Stimulated activated naive CD8-positive, alpha-beta T cell treated with anti-CD3 and anti-CD28 coated beads, Interleukin-15, amount 100 ng/mL, for 72 hours (primary cell): ENCODE measurements at regions not wholly inside any gene's neighbourhood (a gene's known extent, or its start where the extent isn't known, plus 50 kb on each side); places are given as distances from the start of the nearest gene placed in this dataset.
"Not testable (repeated sequence)": the region's sequence is repeated elsewhere in the genome, so short reads cannot be mapped to it uniquely, and the experiment has no call there.

ENCODE experiments used
- ATAC-seq: fragments of 150-1000 bp; cut with Tn5 transposase; 2 replicates; pipeline ENCODE4 v1.10.0; 2021; ENCODE audit warnings: mild to moderate bottlenecking, moderate library complexity
- DNase-seq, 2 donors: peaks; one replicate each; pipeline ENCODE4 v3.0.0; 2021 to 2022
- H3K27ac Mint-ChIP-seq, 2 donors: one replicate each; pipeline ENCODE4 v1.8.0; 2022; ENCODE audit warnings: mild to moderate bottlenecking in 2 of 2, mixed read lengths in 2 of 2, moderate library complexity in 2 of 2
- H3K27me3 Mint-ChIP-seq: one replicate; pipeline ENCODE4 v1.8.0; 2022; ENCODE audit warnings: mixed read lengths
- H3K4me1 Mint-ChIP-seq: one replicate; pipeline ENCODE4 v1.8.0; 2022; ENCODE audit warnings: mild to moderate bottlenecking, mixed read lengths
- H3K4me3 Mint-ChIP-seq, 2 donors: one replicate each; pipeline ENCODE4 v1.8.0; 2022; ENCODE audit warnings: mild to moderate bottlenecking in 2 of 2, mixed read lengths in 2 of 2, moderate library complexity in 1 of 2
- H3K9me3 Mint-ChIP-seq, 2 donors: one replicate each; pipeline ENCODE4 v1.8.0; 2022; ENCODE audit warnings: mixed read lengths in 2 of 2

GRCh38 chr14:86193756-86194155 is 663.8 kb downstream of the FLRT2 start:
- ATAC-seq, result no peak
- no peaks in the 10 kb centered on the region for H3K27me3 Mint-ChIP-seq
- H3K9me3 Mint-ChIP-seq, result peaks cover 0 to under 1% of the 10 kb centered on the region in 2 donors
- no peaks in the 10 kb centered on the region for H3K4me1 Mint-ChIP-seq
- no peak for DNase-seq
- H3K27ac Mint-ChIP-seq, result no peak overlapping the region
- H3K4me3 Mint-ChIP-seq, result no peak overlapping the region

GRCh38 chr14:86179980-86180379 is 650.0 kb downstream of the FLRT2 start:
- ATAC-seq, result no peak
- DNase-seq, result no peak
- no peak overlapping the region for H3K27ac Mint-ChIP-seq
- no peaks in the 10 kb centered on the region for H3K27me3 Mint-ChIP-seq
- H3K4me3 Mint-ChIP-seq, result no peak overlapping the region
- H3K4me1 Mint-ChIP-seq, result no peaks in the 10 kb centered on the region
- peaks cover 9 to 12% of the 10 kb centered on the region in 2 donors for H3K9me3 Mint-ChIP-seq

GRCh38 chr14:86168371-86168770 is 638.4 kb downstream of the FLRT2 start:
- Mint-ChIP-seq H3K27ac (peak overlapping the region in 1 of 2 donors; percentile 12), H3K4me3 (no peak overlapping the region), H3K4me1 (no peaks in the 10 kb centered on the region), H3K27me3 (no peaks in the 10 kb centered on the region), H3K9me3 (peaks cover 5 to 7% of the 10 kb centered on the region in 2 donors)
- ATAC-seq (no peak), DNase-seq (no peak)

GRCh38 chr14:86166541-86166940 is 636.6 kb downstream of the FLRT2 start:
- DNase-seq (no peak), ATAC-seq (no peak)
- Mint-ChIP-seq H3K27me3 (no peaks in the 10 kb centered on the region), H3K4me1 (no peaks in the 10 kb centered on the region), H3K9me3 (peaks cover 5 to 7% of the 10 kb centered on the region in 2 donors), H3K4me3 (no peak overlapping the region), H3K27ac (no peak overlapping the region)

GRCh38 chr14:86153480-86153879 is 623.5 kb downstream of the FLRT2 start:
- H3K9me3 Mint-ChIP-seq, result peaks cover 4 to 25% of the 10 kb centered on the region in 2 donors
- no peaks in the 10 kb centered on the region for H3K4me1 Mint-ChIP-seq
- no peak overlapping the region for H3K27ac Mint-ChIP-seq
- no peaks in the 10 kb centered on the region for H3K27me3 Mint-ChIP-seq
- ATAC-seq (no peak), DNase-seq (no peak)
- H3K4me3 Mint-ChIP-seq, result no peak overlapping the region

GRCh38 chr14:86143248-86143647 is 613.3 kb downstream of the FLRT2 start:
- Mint-ChIP-seq H3K4me3 (no peak overlapping the region), H3K27ac (no peak overlapping the region), H3K27me3 (no peaks in the 10 kb centered on the region), H3K9me3 (peaks cover 13 to 20% of the 10 kb centered on the region in 2 donors), H3K4me1 (no peaks in the 10 kb centered on the region)
- ATAC-seq (no peak), DNase-seq (no peak)

GRCh38 chr14:86141966-86142365 is 612.0 kb downstream of the FLRT2 start:
- H3K27ac Mint-ChIP-seq, result no peak overlapping the region
- H3K4me3 Mint-ChIP-seq, result no peak overlapping the region
- H3K4me1 Mint-ChIP-seq, result no peaks in the 10 kb centered on the region
- peaks cover 20 to 22% of the 10 kb centered on the region in 2 donors for H3K9me3 Mint-ChIP-seq
- no peaks in the 10 kb centered on the region for H3K27me3 Mint-ChIP-seq
- DNase-seq (no peak), ATAC-seq (no peak)

- DNase-seq, result no peak
- no peaks in the 10 kb centered on the region for H3K4me1 Mint-ChIP-seq
Observed at GRCh38 chr14:86129426-86129825, 599.5 kb downstream of the FLRT2 start.

GRCh38 chr14:86124328-86124727 is 594.4 kb downstream of the FLRT2 start:
- H3K27me3 Mint-ChIP-seq, result no peaks in the 10 kb centered on the region
- ATAC-seq, result no peak
- H3K27ac Mint-ChIP-seq, result no peak overlapping the region
- no peak for DNase-seq
- H3K4me1 Mint-ChIP-seq, result no peaks in the 10 kb centered on the region
- no peak overlapping the region for H3K4me3 Mint-ChIP-seq
- H3K9me3 Mint-ChIP-seq, result peaks cover 3 to 19% of the 10 kb centered on the region in 2 donors

More at GRCh38 chr14:86129426-86129825, 599.5 kb downstream of the FLRT2 start:
- Mint-ChIP-seq H3K27ac (no peak overlapping the region), H3K27me3 (no peaks in the 10 kb centered on the region), H3K9me3 (peaks cover 6 to 14% of the 10 kb centered on the region in 2 donors), H3K4me3 (no peak overlapping the region)
- ATAC-seq, result no peak

- Mint-ChIP-seq H3K4me1 (no peaks in the 10 kb centered on the region), H3K27ac (no peak overlapping the region), H3K27me3 (no peaks in the 10 kb centered on the region), H3K4me3 (no peak overlapping the region), H3K9me3 (peaks cover 20 to 35% of the 10 kb centered on the region in 2 donors)
- DNase-seq (no peak), ATAC-seq (no peak)
Observed at GRCh38 chr14:86115972-86116371, 586.0 kb downstream of the FLRT2 start.

- not testable (repeated sequence) for H3K27me3 Mint-ChIP-seq, DNase-seq, H3K4me3 Mint-ChIP-seq, H3K27ac Mint-ChIP-seq, H3K4me1 Mint-ChIP-seq, ATAC-seq
- peaks cover 12 to 20% of the 10 kb centered on the region in 2 donors for H3K9me3 Mint-ChIP-seq
Observed at GRCh38 chr14:86110871-86111270, 580.9 kb downstream of the FLRT2 start.

- Mint-ChIP-seq H3K9me3 (peaks cover 13 to 26% of the 10 kb centered on the region in 2 donors), H3K4me1 (no peaks in the 10 kb centered on the region), H3K27me3 (no peaks in the 10 kb centered on the region), H3K4me3 (no peak overlapping the region), H3K27ac (no peak overlapping the region)
- DNase-seq (no peak), ATAC-seq (no peak)
Observed at GRCh38 chr14:86104691-86105265, 574.8 kb downstream of the FLRT2 start.

GRCh38 chr14:86094512-86094911 is 564.6 kb downstream of the FLRT2 start:
- Mint-ChIP-seq H3K27ac (no peak overlapping the region), H3K27me3 (no peaks in the 10 kb centered on the region), H3K4me3 (no peak overlapping the region), H3K4me1 (no peaks in the 10 kb centered on the region), H3K9me3 (peaks cover 0 to 5% of the 10 kb centered on the region in 2 donors)
- ATAC-seq (no peak), DNase-seq (no peak)

- H3K27me3 Mint-ChIP-seq, result no peaks in the 10 kb centered on the region
- H3K4me3 Mint-ChIP-seq, result no peak overlapping the region
- no peaks in the 10 kb centered on the region for H3K4me1 Mint-ChIP-seq
- H3K27ac Mint-ChIP-seq, result no peak overlapping the region
- no peak for DNase-seq
- peaks cover 0 to 5% of the 10 kb centered on the region in 2 donors for H3K9me3 Mint-ChIP-seq
- ATAC-seq, result no peak
Observed at GRCh38 chr14:86091811-86092210, 561.9 kb downstream of the FLRT2 start.

GRCh38 chr14:86088156-86088555 is 558.2 kb downstream of the FLRT2 start:
- peaks cover 2 to 8% of the 10 kb centered on the region in 2 donors for H3K9me3 Mint-ChIP-seq
- ATAC-seq (no peak), DNase-seq (no peak)
- no peak overlapping the region for H3K4me3 Mint-ChIP-seq
- H3K4me1 Mint-ChIP-seq, result no peaks in the 10 kb centered on the region
- H3K27me3 Mint-ChIP-seq, result no peaks in the 10 kb centered on the region
- H3K27ac Mint-ChIP-seq, result no peak overlapping the region

- no peak for ATAC-seq
Observed at GRCh38 chr14:86087377-86087776, 557.4 kb downstream of the FLRT2 start.

GRCh38 chr14:86086962-86087361 is 557.0 kb downstream of the FLRT2 start:
- Mint-ChIP-seq H3K4me1 (no peaks in the 10 kb centered on the region), H3K27ac (no peak overlapping the region), H3K9me3 (peaks cover 7 to 10% of the 10 kb centered on the region in 2 donors), H3K27me3 (no peaks in the 10 kb centered on the region), H3K4me3 (no peak overlapping the region)
- no peak for ATAC-seq
- no peak for DNase-seq

More at GRCh38 chr14:86087377-86087776, 557.4 kb downstream of the FLRT2 start:
- H3K27ac Mint-ChIP-seq, result no peak overlapping the region
- peaks cover 7 to 8% of the 10 kb centered on the region in 2 donors for H3K9me3 Mint-ChIP-seq
- H3K4me3 Mint-ChIP-seq, result no peak overlapping the region
- H3K27me3 Mint-ChIP-seq, result no peaks in the 10 kb centered on the region
- H3K4me1 Mint-ChIP-seq, result no peaks in the 10 kb centered on the region
- no peak for DNase-seq
